ENCODE measurements at regions not wholly inside any gene's neighbourhood (a gene's known extent, or its start where the extent isn't known, plus 50 kb on each side); places are given as distances from the start of the nearest gene placed in this dataset.
A peak's percentile ranks its signal among the peaks of the same experiment; 100 is the strongest.

GRCh38 chr13:34162544-34162933 lies 344.6 kb downstream of the RFC3 start:
- no peak for TF ChIP-seq JUN (IDR thresholded peaks at IDR 0.05; ENCODE audit: borderline replicate concordance, insufficient read depth, insufficient read length, low read depth)
- no peak for TF ChIP-seq MYC (IDR thresholded peaks at IDR 0.05; ENCODE audit: low read depth, low read length)
- no peak for TF ChIP-seq GATA2 (IDR thresholded peaks at IDR 0.05; ENCODE audit: insufficient read depth, insufficient read length, low read depth, low read length)
- TF ChIP-seq POLR2AphosphoS5 (IDR thresholded peaks at IDR 0.05; ENCODE audit: insufficient read depth, low read depth, low read length): no peak
- TF ChIP-seq FOS (IDR thresholded peaks at IDR 0.05; ENCODE audit: borderline replicate concordance, insufficient read depth, low read length): no peak
- TF ChIP-seq EZH2 (IDR thresholded peaks at IDR 0.05; ENCODE audit: borderline replicate concordance, low read depth, low read length, severe bottlenecking): no peak
- TF ChIP-seq, protein P1, sequence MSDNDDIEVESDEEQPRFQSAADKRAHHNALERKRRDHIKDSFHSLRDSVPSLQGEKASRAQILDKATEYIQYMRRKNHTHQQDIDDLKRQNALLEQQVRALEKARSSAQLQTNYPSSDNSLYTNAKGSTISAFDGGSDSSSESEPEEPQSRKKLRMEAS (IDR thresholded peaks at IDR 0.05; ENCODE audit: insufficient read depth, insufficient read length): no peak
- TF ChIP-seq, protein P2, sequence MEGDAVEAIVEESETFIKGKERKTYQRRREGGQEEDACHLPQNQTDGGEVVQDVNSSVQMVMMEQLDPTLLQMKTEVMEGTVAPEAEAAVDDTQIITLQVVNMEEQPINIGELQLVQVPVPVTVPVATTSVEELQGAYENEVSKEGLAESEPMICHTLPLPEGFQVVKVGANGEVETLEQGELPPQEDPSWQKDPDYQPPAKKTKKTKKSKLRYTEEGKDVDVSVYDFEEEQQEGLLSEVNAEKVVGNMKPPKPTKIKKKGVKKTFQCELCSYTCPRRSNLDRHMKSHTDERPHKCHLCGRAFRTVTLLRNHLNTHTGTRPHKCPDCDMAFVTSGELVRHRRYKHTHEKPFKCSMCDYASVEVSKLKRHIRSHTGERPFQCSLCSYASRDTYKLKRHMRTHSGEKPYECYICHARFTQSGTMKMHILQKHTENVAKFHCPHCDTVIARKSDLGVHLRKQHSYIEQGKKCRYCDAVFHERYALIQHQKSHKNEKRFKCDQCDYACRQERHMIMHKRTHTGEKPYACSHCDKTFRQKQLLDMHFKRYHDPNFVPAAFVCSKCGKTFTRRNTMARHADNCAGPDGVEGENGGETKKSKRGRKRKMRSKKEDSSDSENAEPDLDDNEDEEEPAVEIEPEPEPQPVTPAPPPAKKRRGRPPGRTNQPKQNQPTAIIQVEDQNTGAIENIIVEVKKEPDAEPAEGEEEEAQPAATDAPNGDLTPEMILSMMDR (IDR thresholded peaks at IDR 0.05; ENCODE audit: extremely low read depth in 1 of 2, insufficient read depth in 1 of 2, low read depth in 1 of 2, low read length in 2 of 2): no peak
- TF ChIP-seq POLR2A (IDR thresholded peaks at IDR 0.05; ENCODE audit: low read depth, low read length): no peak
- Histone ChIP-seq H3K4me1 (ENCODE audit: control insufficient read depth, extremely low read depth, insufficient read depth, low read length) (peaks cover 34% of the 10 kb centered on the region), H3K4me3 (replicated peaks in 1 of 3; ENCODE audit: insufficient read depth in 1 of 3, low read depth in 1 of 3, low read length in 3 of 3) (peak overlapping the region in 1 of 3 experiments; percentile 41), H3K9ac (replicated peaks; ENCODE audit: extremely low read depth, insufficient read depth, low read length) (peak overlapping the region; percentile 76), H3K27me3 (ENCODE audit: control insufficient read depth in 2 of 2, insufficient read depth in 2 of 2, low read length in 2 of 2) (no peaks in the 10 kb centered on the region), H3K27ac (ENCODE audit: insufficient read depth, low read depth, low read length) (peak overlapping the region; percentile 95), H2AFZ (ENCODE audit: low read depth, low read length) (peak overlapping the region; percentile 94), H4K20me1 (replicated peaks; ENCODE audit: control insufficient read depth, extremely low read depth, insufficient read depth, low read length) (no peaks in the 10 kb centered on the region), H3K36me3 (ENCODE audit: control insufficient read depth in 2 of 2, extremely low read depth in 1 of 2, insufficient read depth in 2 of 2, low read length in 2 of 2) (no peaks in the 10 kb centered on the region), H3K4me2 (ENCODE audit: insufficient read depth, low read length) (peak overlapping the region; percentile 95), H3K9me3 (replicated peaks; ENCODE audit: control insufficient read depth, insufficient read depth, low read length) (no peaks in the 10 kb centered on the region), H3K79me2 (ENCODE audit: control insufficient read depth, insufficient read depth, low read length) (no peaks in the 10 kb centered on the region), H3K9me1 (replicated peaks; ENCODE audit: control insufficient read depth, extremely low read depth, insufficient read depth, low read length) (no peaks in the 10 kb centered on the region)
- intact Hi-C loops (cut with micrococcal nuclease): no loop called here
- dilution Hi-C loops (cut with MboI; ENCODE audit: extremely low pct_ligation_motif_present, low sequenced_read_pairs): no loop called here
- TSS peak; percentile 13 for BruUV-seq (replicated peaks)
- ChIA-PET CTCF (interaction anchor here (1.2 to 1.5 kb wide), 3 partner anchors 9 to 81 kb away, joined by 3 to 9 read pairs (median 4); no protein-coding TSS in a partner anchor), POLR2A (no interaction called here)
- peak; percentile 4 for FAIRE-seq
- DNase-seq (ENCODE audit: low read depth, low spot score): no peak
